Activated gamma-delta T cell treated with Interleukin-2 at 50 U/mL for 16 hours (primary cell): ENCODE measurements at regions not wholly inside any gene's neighbourhood (a gene's known extent, or its start where the extent isn't known, plus 50 kb on each side); places are given as distances from the start of the nearest gene placed in this dataset.

ENCODE experiments used
- DNase-seq: peaks from one replicate; pipeline ENCODE4 v3.0.0-alpha.2; 2020

GRCh38 chr2:118224895-118225311 lies 136.6 kb downstream of the INSIG2 start:
- DNase-seq = no peak

DNA sequence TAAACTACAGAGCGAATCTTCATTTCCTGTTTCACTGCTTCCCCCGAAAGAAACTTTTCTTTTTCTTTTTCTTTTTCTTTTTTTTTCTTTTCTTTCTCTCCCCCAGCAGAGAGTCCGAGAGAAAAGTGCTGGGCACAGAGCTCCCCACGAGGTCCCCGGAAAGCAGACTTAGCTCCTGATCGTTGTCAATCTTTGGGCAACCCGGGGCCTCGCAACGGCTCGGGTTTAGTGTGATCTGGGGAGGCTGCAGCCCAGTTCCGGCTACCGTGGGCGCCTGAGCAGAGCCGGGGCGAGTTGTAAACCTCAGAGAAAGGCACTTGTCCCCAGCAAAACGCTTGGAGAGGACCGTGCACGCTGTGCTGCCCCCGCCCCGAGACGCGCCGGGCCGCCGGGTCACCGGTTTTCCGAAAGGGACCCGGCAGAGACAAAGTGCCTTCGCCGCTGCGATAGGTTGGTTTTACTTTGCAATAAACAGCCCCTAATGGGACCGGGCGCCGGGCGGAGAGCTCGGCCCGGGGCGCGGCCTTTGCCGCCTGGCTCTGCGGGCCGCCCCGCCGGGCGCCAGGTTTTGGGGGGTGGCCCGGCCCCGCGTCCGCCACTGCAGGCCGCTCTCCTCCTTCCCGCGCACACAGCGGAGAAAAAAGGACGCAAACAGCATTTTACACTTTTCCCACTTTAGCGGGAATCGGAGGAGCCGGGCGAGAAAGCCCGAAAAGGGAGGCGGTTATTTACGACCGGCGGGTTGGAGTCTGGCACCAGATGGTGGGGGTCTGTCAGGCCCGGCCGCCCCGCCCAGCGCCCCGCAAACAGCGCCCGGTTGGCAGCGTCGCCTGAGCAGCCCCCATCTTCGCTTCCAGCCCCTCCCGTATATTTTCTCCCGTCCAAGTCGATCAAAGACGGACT lies 136.0 kb downstream of the INSIG2 start:
- peak; percentile 24 for DNase-seq

- no peak for DNase-seq
Observed at GRCh38 chr2:118223511-118223991, 135.3 kb downstream of the INSIG2 start.

GRCh38 chr2:118222672-118223421 lies 134.6 kb downstream of the INSIG2 start:
- no peak for DNase-seq

- no peak for DNase-seq
Observed at GRCh38 chr2:118222273-118222594, 134.0 kb downstream of the INSIG2 start.

GRCh38 chr2:118221536-118222272 lies 133.4 kb downstream of the INSIG2 start:
- DNase-seq = peak; percentile 14

- no peak for DNase-seq
Observed at GRCh38 chr2:118219611-118220010, 131.3 kb downstream of the INSIG2 start.

- DNase-seq = no peak
Observed at GRCh38 chr2:118216224-118216623, 128.0 kb downstream of the INSIG2 start.

GRCh38 chr2:118209727-118210126 lies 121.5 kb downstream of the INSIG2 start:
- DNase-seq = no peak

GRCh38 chr2:118207889-118208288 lies 119.6 kb downstream of the INSIG2 start:
- no peak for DNase-seq

- DNase-seq = peak; percentile 51
Observed at GRCh38 chr2:118202707-118203303, 114.5 kb downstream of the INSIG2 start.

GRCh38 chr2:118198268-118198667 lies 110.0 kb downstream of the INSIG2 start:
- DNase-seq = no peak

- no peak for DNase-seq
Observed at GRCh38 chr2:118197011-118197675, 108.9 kb downstream of the INSIG2 start.

DNA sequence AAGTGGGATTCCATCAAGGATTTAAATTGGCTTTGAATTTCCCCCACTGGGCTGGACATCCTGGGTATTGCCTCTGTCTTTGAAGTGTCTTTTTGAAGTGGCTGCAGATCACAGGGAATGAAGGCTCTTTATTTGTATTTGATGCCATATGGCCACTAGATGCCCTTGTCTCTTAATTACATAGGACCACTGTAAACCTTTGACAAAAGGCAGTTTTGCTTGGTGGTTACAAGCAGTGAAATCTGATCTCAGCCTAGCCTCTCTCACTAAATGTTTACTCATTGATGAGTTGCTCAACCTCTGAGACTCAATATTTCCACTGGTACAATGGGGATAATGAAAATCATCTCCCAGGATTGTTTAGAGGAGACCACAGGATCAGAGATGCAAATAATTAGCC lies 102.2 kb downstream of the INSIG2 start:
- DNase-seq = no peak

GRCh38 chr2:118186858-118187254 lies 98.6 kb downstream of the INSIG2 start:
- no peak for DNase-seq

DNA sequence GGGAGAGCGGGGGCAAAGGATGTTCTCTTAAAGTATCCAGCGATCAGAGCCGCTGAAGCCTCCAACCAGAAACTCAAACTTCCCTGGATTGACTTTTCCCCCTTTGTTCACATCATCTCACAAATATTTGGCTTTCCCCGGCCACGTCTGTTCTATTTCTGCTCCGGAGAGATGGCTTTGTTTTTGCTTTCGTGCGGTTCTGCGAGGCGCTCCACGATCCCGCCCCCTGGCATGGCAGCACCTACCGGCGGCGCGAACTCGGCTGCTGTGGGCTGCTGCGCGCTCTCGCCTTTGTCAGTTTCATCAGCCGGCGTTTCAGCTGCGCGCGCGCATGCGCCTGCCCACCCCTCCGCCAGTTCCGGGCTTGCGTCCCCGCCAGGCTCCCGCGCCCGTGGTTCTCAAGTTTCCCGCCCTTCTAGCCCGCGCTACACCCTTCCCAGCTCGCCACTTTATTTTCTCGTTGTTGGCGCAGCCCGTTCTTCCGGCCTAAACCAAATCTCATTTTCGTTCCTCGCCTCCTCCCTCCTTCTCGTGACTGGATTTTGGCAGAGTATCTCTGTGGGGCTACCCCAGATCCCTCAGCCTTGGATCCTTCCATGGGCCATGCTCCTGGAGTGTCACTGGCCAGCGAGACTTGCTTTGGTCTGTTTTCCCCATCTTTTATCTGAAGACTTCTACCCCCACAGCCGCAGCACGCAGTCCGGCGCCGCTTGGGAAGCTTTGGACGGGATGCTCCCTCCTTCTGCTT lies 98.0 kb downstream of the INSIG2 start:
- DNase-seq = peak; percentile 87

DNA sequence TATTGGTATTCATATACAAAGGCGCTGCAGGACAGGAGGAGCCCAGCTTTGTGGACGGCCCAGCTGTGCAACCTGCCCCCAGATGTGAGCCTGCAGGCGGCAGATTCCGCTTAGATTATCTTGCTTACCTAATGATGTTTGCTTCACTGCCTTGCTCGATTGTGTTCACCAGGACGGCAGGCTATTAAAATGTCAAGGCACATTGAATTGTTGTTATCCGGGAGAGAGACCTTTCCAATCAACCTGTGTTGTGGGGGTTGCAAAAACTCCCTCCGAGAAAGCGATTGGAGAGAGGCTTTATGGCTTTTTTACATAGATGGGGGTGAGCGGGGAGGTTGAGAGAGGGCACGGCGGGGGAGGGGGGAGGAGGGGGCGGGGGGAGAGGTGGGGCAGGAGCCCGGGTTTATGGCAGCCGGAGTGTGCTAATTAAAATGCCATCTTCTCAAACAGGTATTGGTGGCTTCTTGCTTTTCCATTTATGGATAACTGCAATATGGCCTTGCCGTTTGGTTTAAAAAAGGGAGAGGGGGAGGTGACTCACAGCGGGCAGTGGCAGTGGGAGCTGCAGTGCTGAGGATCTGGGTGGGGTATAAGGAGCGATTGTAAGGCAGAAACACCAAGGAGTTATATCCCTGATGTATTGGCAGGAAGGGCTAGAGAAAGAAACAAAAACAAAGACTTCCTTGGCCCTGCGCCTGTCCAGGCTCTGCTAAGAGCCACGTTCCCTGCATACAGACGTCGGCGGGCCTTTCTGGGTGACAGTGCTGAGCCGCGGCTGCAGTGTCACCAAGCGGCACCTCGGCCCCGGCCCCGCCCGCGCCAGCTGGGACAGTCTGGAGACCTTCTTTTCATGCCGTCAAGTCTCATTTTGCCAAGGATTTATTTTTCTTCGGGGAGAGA lies 97.2 kb downstream of the INSIG2 start:
- peak; percentile 36 for DNase-seq

- no peak for DNase-seq
Observed at GRCh38 chr2:118183381-118183780, 95.1 kb downstream of the INSIG2 start.

DNA sequence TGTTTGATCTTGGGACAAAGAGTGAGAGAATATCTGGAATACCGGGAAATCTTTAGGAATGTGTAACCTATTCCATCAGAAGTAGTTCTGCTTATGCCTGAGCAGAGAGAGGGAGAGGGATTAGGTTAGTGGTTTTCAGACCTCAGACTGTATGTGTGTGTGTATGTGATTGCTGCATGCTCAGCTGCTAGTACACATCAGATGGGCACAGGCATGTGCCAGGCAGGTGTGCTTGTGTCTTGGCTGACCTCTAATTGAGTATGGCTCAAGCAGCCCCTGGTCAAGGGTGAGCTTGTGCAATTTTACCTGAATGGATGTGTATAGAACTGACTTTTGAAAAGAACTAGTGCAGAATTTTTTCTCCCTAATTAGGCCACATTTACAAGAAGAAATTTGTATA lies 91.2 kb downstream of the INSIG2 start:
- no peak for DNase-seq

GRCh38 chr2:118177884-118178283 lies 89.6 kb downstream of the INSIG2 start:
- no peak for DNase-seq
